ENCODE measurements at regions not wholly inside any gene's neighbourhood (a gene's known extent, or its start where the extent isn't known, plus 50 kb on each side); places are given as distances from the start of the nearest gene placed in this dataset.

GRCh38 chr9:32334112-32334511, 50.3 kb upstream of the ACO1 start:
- no peak for TF ChIP-seq CTCF (IDR thresholded peaks at IDR 0.05; ENCODE audit: low read depth, low read length, poor library complexity, severe bottlenecking)
- TF ChIP-seq EZH2phosphoT487 (IDR thresholded peaks at IDR 0.05; ENCODE audit: borderline replicate concordance, low read length): no peak

Data from DOHH2 (cell line).